GM12865 (cell line): ENCODE measurements at regions not wholly inside any gene's neighbourhood (a gene's known extent, or its start where the extent isn't known, plus 50 kb on each side); places are given as distances from the start of the nearest gene placed in this dataset.

Experiments
- DNase-seq: peaks from one replicate; pipeline ENCODE4 v3.0.0; 2010; ENCODE audit warnings: low read depth
- H3K4me3 ChIP-seq: 2 replicates; pipeline ENCODE4 v1.5.1; 2011; ENCODE audit warnings: mild to moderate bottlenecking, low read depth, low read length, control low read depth
- CTCF ChIP-seq: IDR thresholded peaks from 2 replicates; pipeline ENCODE4 v1.5.1; 2011; ENCODE audit warnings: low read length, control low read depth, low read depth, inconsistent platforms; ENCODE audit not compliant: insufficient read depth; ENCODE audit errors: missing control alignments

DNA sequence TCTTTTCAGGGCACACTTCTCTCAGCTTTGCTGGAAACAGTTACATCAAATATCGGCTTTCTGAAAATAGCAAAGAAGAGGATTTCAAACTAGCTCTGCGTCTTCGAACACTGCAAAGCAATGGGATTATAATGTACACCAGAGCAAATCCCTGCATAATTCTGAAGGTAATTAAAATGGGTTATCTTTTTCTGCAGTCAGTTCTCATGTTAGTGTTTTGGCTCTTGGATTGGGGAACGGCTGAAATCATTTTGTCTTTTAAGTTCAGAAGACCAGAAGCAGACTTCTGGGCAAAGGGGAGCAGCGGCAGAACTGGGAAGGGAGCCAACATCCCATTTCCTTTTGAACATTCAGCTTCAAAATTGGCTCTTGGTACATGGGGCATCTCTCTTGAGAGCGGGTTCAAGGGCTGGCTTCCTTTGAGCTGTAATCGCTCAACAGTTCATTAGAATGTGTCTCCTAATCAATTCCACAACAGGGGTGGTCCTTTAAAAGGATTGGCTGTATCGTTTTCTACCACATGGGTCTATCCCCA, 110.2 kb upstream of the MTNR1B start:
- DNase-seq, result no peak
- no peak overlapping the region for H3K4me3 ChIP-seq
- no peak for TF ChIP-seq CTCF

DNA sequence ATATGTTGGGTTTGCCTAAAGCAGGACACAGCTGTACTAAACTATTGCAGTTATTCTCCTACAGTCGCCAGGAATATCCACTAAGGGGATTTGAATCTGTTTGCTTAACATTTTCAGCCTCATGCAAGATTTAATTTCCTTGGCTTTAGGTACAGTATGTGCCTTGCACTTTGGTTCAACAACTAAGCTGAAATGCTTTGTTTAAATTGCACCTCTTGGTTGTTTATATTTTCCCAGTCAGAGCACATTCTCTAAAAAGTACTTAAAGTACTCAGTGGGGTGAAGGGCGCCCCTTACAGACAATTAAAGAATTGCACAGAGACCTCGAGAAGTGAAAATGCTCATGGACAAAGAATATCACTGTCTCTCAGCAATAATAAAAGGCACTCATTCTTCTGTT, 107.8 kb upstream of the MTNR1B start:
- no peak for DNase-seq

GRCh38 chr11:92865352-92865751, 104.1 kb upstream of the MTNR1B start:
- no peak for DNase-seq

More for the DNA sequence above, 107.8 kb upstream of the MTNR1B start:
- no peak overlapping the region for H3K4me3 ChIP-seq
- TF ChIP-seq CTCF, result no peak

DNA sequence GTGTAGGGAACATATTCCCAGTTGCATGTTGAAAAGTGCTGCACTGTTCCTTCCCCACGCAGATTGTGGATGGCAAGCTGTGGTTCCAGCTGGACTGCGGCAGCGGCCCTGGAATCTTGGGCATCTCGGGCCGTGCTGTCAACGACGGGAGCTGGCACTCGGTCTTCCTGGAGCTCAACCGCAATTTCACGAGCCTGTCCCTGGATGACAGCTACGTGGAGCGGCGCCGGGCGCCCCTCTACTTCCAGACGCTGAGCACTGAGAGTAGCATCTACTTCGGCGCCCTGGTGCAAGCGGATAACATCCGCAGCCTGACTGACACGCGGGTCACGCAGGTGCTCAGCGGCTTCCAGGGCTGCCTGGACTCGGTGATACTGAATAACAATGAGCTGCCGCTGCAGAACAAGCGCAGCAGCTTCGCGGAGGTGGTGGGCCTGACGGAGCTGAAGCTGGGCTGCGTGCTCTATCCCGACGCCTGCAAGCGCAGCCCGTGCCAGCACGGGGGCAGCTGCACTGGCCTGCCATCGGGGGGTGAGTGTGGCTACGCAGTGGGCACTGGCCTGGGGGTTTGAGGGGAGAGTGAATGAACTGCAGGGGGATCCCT, 102.7 kb upstream of the MTNR1B start:
- no peak overlapping the region for H3K4me3 ChIP-seq
- no peak for TF ChIP-seq CTCF
- DNase-seq, result no peak

More at GRCh38 chr11:92865352-92865751, 104.1 kb upstream of the MTNR1B start:
- TF ChIP-seq CTCF, result no peak
- no peak overlapping the region for H3K4me3 ChIP-seq

DNA sequence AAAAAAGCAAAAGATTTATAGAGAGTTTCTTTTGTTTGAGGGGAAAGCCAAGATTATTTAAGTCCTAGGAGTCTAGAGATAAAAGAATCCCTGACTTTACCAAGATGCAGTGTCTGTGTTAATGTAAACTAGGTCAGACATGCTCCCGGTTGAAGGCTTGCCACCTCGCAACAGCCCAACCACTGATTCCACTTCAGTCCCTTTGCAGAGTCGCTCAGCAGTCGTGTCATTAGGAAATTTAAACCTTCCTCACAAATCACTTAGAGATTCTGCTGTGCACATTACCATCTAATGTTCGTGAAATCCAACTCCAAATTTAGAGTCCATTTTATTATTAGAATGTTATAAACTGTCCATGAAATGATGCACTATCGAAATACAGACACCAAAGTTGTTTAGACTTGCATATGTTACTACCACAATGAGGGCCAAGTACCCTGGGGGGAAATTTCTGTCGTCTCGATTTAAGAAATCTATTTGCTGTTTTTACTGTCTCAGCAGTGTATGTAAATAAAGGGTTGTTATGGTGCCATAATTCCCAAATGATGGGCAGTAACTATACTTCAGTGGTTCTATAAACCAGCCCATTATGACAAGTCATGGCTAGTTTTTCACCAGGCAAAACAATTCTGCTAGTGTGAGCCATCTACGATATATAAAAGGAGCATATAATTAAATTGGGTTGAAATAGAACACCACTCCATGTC, 101.4 kb upstream of the MTNR1B start:
- no peak for DNase-seq
- TF ChIP-seq CTCF, result no peak
- H3K4me3 ChIP-seq, result no peak overlapping the region

DNA sequence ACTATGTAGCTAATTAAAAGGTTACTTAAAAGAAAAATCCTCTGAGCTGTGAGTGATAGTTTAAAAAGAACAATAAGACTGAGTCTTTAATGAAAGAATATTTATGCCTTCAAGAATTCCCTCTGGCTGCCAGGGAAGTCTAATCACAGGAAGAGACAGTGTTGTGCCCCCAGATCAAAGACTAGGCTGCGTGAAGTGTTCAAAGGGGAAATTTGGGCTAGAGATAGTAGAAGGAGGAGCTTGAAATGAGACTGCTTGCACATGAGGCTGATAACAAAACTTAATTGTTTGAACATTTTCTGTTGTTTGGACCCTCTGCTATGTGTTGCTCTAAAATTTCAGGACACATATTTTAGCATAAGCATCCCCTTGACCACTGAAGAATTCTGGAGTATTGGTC, 99.7 kb upstream of the MTNR1B start:
- no peak for TF ChIP-seq CTCF
- H3K4me3 ChIP-seq, result no peak overlapping the region
- no peak for DNase-seq
